AG04450 (cell line): ENCODE measurements at regions not wholly inside any gene's neighbourhood (a gene's known extent, or its start where the extent isn't known, plus 50 kb on each side); places are given as distances from the start of the nearest gene placed in this dataset.

Experiments
- CTCF ChIA-PET: fragments of 300-600, 350-600 bp; formaldehyde crosslinking; extraction: SDS; loops from one replicate; lab custom pipeline; 2022; ENCODE audit warnings: antibody characterized with exemption, inconsistent platforms; lab: Charles Lee
- POLR2A ChIA-PET: fragments of 350-600 bp; formaldehyde crosslinking; extraction: SDS; loops from one replicate; lab custom pipeline; 2021; ENCODE audit warnings: antibody characterized with exemption, inconsistent platforms; lab: Yijun Ruan, JAX
- DNase-seq: peaks from one replicate; pipeline ENCODE4 v3.0.0-alpha.2; 2011; ENCODE audit warnings: low read depth, low spot score
- H3K27ac ChIP-seq: one replicate; pipeline ENCODE4 v1.5.1; 2012; ENCODE audit warnings: low read depth, low read length, control low read depth
- H3K27me3 ChIP-seq: one replicate; pipeline ENCODE4 v1.6.0; 2012; ENCODE audit warnings: low read length; ENCODE audit not compliant: control insufficient read depth, insufficient read depth
- H3K4me3 ChIP-seq: 2 replicates; pipeline ENCODE4 v1.5.1; 2011; ENCODE audit warnings: mild to moderate bottlenecking, low read depth, low read length, control low read depth
- H3K9me3 ChIP-seq: 2 replicates; pipeline ENCODE4 v1.5.1; 2012; ENCODE audit warnings: low read length; ENCODE audit not compliant: control insufficient read depth, insufficient read depth
- TF ChIP-seq, protein P1 (sequence below): IDR thresholded peaks from 2 replicates; pipeline ENCODE4 v1.5.1; 2011; ENCODE audit warnings: low read depth, low read length, control low read depth, inconsistent platforms

GRCh38 chr15:35863655-35864054 lies 317.7 kb upstream of the DPH6 start:
- CTCF ChIA-PET, result no interaction called here
- Histone ChIP-seq H3K4me3 (no peak overlapping the region), H3K27me3 (no peaks in the 10 kb centered on the region), H3K9me3 (no peaks in the 10 kb centered on the region), H3K27ac (no peak overlapping the region)
- POLR2A ChIA-PET, result no interaction called here
- TF ChIP-seq, protein P1, sequence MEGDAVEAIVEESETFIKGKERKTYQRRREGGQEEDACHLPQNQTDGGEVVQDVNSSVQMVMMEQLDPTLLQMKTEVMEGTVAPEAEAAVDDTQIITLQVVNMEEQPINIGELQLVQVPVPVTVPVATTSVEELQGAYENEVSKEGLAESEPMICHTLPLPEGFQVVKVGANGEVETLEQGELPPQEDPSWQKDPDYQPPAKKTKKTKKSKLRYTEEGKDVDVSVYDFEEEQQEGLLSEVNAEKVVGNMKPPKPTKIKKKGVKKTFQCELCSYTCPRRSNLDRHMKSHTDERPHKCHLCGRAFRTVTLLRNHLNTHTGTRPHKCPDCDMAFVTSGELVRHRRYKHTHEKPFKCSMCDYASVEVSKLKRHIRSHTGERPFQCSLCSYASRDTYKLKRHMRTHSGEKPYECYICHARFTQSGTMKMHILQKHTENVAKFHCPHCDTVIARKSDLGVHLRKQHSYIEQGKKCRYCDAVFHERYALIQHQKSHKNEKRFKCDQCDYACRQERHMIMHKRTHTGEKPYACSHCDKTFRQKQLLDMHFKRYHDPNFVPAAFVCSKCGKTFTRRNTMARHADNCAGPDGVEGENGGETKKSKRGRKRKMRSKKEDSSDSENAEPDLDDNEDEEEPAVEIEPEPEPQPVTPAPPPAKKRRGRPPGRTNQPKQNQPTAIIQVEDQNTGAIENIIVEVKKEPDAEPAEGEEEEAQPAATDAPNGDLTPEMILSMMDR, result no peak
- DNase-seq, result no peak

DNA sequence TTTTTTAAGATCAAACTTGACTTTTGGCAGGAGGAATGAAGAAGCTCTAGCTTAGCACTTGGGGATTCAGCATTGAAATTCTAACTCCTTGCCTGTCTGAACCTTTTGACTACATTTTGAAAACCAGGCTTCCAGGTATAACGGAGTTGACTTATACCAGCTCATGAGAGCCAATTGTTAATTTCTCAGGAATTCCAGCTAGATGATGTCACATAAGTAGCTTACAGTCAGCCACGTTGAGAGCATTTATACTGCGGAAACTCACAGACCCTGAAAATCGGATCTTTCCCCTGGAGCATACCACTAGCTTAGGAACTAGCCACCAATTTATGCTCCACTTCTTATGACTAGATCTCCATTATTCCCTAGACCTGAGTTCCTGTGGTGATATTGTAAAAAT lies 321.4 kb upstream of the DPH6 start:
- Histone ChIP-seq H3K27me3 (no peaks in the 10 kb centered on the region), H3K27ac (no peak overlapping the region), H3K4me3 (no peak overlapping the region), H3K9me3 (no peaks in the 10 kb centered on the region)
- TF ChIP-seq, protein P1, result no peak
- CTCF ChIA-PET, result no interaction called here
- no peak for DNase-seq
- POLR2A ChIA-PET, result no interaction called here

DNA sequence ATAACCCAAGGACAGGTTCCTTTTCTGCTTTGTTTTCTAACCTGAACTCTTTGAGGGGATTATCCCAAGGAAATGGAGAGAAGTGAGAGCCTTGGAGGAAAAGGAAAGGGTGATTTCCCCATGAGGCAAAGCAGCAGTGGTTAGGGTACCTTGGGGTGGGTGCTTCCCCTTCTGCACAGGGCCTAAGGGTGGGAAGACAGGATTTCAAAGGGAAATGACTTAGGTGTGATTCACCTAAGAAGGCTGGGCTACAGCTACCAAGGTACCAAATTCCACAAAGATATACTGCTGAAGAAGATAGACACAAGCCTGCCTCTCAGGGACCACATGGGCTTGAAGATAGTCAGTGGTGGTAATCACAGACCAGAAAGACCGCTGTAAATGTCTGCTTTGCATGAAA lies 325.3 kb upstream of the DPH6 start:
- Histone ChIP-seq H3K9me3 (no peaks in the 10 kb centered on the region), H3K4me3 (no peak overlapping the region), H3K27ac (no peak overlapping the region), H3K27me3 (no peaks in the 10 kb centered on the region)
- CTCF ChIA-PET, result no interaction called here
- POLR2A ChIA-PET, result no interaction called here
- TF ChIP-seq, protein P1, result no peak
- no peak for DNase-seq

DNA sequence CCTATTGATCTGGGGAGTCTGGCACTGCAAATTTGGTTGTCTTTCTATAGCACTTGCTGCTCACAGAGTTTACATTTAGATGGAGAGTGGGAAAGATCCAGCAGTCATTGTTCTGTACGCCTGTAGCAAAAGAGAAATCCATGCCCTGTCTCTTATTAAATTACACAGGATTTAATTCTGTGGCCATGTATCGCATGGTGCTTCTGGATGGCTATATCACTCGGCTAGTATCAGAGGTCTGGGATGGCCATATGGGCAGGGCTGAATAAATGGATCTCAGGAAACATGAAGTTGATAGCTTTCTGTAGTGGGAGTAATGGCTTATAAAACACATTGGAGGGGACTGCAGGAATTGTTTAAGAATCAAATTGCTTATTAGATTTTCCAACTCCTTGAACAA lies 325.8 kb upstream of the DPH6 start:
- no peak for DNase-seq
- Histone ChIP-seq H3K4me3 (no peak overlapping the region), H3K9me3 (no peaks in the 10 kb centered on the region), H3K27me3 (no peaks in the 10 kb centered on the region), H3K27ac (no peak overlapping the region)
- TF ChIP-seq, protein P1, result no peak
- ChIA-PET POLR2A (no interaction called here), CTCF (no interaction called here)

- CTCF ChIA-PET, result no interaction called here
These were observed 326.6 kb upstream of the DPH6 start for GRCh38 chr15:35872577-35872976.

More at GRCh38 chr15:35872577-35872976, 326.6 kb upstream of the DPH6 start:
- no peak overlapping the region for H3K27ac ChIP-seq
- TF ChIP-seq, protein P1, result no peak
- H3K4me3 ChIP-seq, result no peak overlapping the region
- POLR2A ChIA-PET, result no interaction called here
- DNase-seq, result no peak
- no peaks in the 10 kb centered on the region for H3K27me3 ChIP-seq
- no peaks in the 10 kb centered on the region for H3K9me3 ChIP-seq
